ENCODE measurements at regions not wholly inside any gene's neighbourhood (a gene's known extent, or its start where the extent isn't known, plus 50 kb on each side); places are given as distances from the start of the nearest gene placed in this dataset.
A peak's percentile ranks its signal among the peaks of the same experiment; 100 is the strongest.

DNA sequence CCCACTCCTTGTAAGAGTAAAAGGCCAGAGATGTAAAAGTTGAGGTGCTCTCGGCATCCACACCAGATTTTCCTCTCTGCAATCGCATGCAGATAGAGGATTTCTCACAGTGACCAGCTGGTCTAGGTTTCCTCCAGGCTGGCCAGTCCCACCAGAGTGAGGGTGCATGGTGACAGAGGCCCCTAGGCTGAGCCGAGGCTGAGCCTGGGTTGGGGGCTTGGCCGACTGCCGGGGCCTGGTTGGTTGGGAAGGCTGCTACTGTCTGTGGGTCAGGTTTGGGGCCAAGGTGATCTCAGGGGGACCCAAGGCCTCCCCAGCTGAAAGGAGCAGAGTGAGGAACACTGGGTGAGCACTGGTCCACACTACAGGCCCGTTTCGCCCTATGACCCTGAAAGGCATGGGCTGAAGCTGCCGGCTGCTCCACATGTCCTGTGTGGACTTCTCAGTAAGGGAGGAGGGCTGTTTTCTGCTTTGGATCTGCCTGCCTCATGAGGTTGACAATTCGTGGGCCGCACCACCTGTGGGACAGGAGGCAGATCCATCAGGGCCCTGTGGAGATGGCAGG lies 400.8 kb upstream of the IRX4 start:
- Histone ChIP-seq H3K27ac (no peak overlapping the region), H3K36me3 (no peaks in the 10 kb centered on the region), H3K27me3 (no peaks in the 10 kb centered on the region), H3K4me1 (no peaks in the 10 kb centered on the region), H3K9me3 (no peaks in the 10 kb centered on the region), H3K4me3 (no peak overlapping the region)
- TF ChIP-seq, protein P1, sequence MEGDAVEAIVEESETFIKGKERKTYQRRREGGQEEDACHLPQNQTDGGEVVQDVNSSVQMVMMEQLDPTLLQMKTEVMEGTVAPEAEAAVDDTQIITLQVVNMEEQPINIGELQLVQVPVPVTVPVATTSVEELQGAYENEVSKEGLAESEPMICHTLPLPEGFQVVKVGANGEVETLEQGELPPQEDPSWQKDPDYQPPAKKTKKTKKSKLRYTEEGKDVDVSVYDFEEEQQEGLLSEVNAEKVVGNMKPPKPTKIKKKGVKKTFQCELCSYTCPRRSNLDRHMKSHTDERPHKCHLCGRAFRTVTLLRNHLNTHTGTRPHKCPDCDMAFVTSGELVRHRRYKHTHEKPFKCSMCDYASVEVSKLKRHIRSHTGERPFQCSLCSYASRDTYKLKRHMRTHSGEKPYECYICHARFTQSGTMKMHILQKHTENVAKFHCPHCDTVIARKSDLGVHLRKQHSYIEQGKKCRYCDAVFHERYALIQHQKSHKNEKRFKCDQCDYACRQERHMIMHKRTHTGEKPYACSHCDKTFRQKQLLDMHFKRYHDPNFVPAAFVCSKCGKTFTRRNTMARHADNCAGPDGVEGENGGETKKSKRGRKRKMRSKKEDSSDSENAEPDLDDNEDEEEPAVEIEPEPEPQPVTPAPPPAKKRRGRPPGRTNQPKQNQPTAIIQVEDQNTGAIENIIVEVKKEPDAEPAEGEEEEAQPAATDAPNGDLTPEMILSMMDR (IDR thresholded peaks at IDR 0.05): no peak
- intact Hi-C loops (cut with DNase I; ENCODE audit: low total_unique reads): no loop called here
- DNase-seq: no peak

DNA sequence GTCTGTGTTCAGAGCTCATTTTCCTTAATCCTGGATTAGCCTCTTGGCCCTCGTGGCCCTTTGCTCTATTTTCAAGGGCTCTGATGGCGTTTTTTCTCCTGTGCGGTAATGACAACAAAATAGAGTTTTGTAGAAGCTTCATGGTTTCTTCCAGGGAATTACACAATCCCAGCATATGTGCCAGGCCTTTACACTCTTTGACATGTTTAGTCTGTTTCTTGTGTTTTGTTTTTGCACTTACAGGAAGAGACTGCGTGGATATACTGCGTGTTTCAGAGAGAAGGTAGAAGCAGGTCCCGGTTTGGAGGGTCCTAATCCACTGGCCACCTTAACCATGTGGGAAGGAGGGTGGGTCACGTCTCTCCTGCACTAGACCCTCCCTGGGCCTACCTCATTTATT lies 400.2 kb upstream of the IRX4 start:
- Histone ChIP-seq H3K27me3 (no peaks in the 10 kb centered on the region), H3K36me3 (no peaks in the 10 kb centered on the region), H3K4me1 (no peaks in the 10 kb centered on the region), H3K27ac (no peak overlapping the region), H3K9me3 (no peaks in the 10 kb centered on the region), H3K4me3 (no peak overlapping the region)
- intact Hi-C loops (cut with DNase I; ENCODE audit: low total_unique reads): no loop called here
- DNase-seq: no peak
- TF ChIP-seq, protein P1 (IDR thresholded peaks at IDR 0.05): no peak

DNA sequence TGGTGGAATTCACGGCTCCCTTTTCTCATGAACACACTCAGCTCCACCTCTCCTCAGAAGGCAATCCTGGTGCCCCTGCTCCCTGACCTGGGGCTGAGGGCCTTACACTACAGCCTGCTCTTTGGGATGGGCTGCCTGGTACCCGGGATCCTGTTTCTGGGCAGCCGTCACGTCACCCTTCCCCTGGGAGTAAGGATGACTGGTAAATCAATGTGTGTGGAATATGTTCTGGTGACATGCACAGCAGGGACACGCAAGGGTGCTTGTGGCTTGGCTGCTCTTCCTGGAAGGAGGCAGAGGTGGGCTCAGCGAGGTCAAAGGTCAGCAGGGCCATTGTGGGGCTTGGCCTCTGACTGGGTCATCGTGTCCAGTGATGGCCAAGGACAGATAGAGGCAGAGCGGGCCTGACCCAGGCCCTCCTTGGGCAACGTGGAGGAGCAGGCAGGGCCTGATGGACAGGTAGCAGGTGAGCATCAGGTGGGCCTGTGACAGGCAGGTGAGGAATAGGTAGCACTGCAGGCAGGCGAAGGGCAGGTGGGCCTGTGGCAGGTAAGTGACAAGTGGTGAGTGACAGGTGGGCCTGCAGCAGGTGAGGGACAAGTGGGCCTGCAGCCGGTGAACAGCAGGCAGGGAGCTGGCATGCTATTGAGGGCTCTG lies 399.4 kb upstream of the IRX4 start:
- Histone ChIP-seq H3K27ac (no peak overlapping the region), H3K9me3 (no peaks in the 10 kb centered on the region), H3K4me1 (no peaks in the 10 kb centered on the region), H3K36me3 (no peaks in the 10 kb centered on the region), H3K4me3 (no peak overlapping the region), H3K27me3 (peaks cover 0 to 3% of the 10 kb centered on the region in 2 donors)
- TF ChIP-seq, protein P1 (IDR thresholded peaks at IDR 0.05): no peak
- intact Hi-C loops (cut with DNase I; ENCODE audit: low total_unique reads): no loop called here
- DNase-seq: no peak

DNA sequence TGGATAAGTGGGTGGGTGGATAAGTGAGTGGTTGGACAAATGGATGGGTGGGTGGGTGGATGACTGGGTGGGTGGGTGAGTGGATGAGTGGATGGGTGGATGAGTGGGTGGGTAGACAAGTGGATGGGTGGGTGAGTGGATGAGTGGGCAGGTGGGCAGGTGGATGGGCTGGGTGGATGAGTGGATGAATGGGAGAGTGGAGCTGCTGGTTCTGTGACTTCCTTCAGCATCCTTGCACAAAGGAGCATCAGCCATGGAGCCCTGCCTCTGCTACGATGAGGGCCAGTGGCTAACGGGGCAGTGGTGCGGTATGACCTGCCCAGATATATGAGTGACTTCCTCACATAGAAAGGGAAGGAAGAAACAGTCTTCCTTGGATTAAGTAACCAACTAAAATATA lies 398.7 kb upstream of the IRX4 start:
- peaks cover 0 to 4% of the 10 kb centered on the region in 2 donors for H3K27me3 ChIP-seq
- DNase-seq: peak in 1 of 2 donors; percentile 27

DNA sequence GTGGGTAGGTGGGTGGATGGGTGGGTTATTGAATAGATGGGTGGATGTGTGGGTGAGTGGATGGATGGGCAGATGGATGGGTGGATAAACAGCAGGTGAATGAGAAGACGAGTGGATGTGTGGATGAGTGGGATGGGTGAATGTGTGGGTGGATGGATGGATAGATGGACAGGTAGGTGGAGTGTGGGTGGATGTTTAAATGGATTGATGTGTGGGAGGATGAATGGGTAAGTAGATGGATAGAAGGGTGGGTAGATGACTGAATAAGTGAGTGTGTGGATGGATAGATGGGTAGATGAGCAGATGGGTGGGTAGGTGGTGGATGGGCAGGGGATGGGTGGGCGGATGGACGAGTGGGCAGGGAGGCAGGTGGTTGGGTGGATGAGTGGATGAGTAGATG lies 397.6 kb upstream of the IRX4 start:
- TF ChIP-seq, protein P1 (IDR thresholded peaks at IDR 0.05): no peak
- H3K36me3 ChIP-seq: no peaks in the 10 kb centered on the region
- no peak overlapping the region for H3K4me3 ChIP-seq
- H3K27ac ChIP-seq: no peak overlapping the region
- H3K4me1 ChIP-seq: no peaks in the 10 kb centered on the region
- peaks cover 0 to 4% of the 10 kb centered on the region in 2 donors for H3K27me3 ChIP-seq
- no peak for DNase-seq
- intact Hi-C loops (cut with DNase I; ENCODE audit: low total_unique reads): no loop called here
- no peaks in the 10 kb centered on the region for H3K9me3 ChIP-seq

More for the DNA sequence above, 398.7 kb upstream of the IRX4 start:
- H3K36me3 ChIP-seq: no peaks in the 10 kb centered on the region
- no peak overlapping the region for H3K4me3 ChIP-seq
- H3K4me1 ChIP-seq: no peaks in the 10 kb centered on the region
- no peak overlapping the region for H3K27ac ChIP-seq
- H3K9me3 ChIP-seq: no peaks in the 10 kb centered on the region
- intact Hi-C loops (cut with DNase I; ENCODE audit: low total_unique reads): no loop called here
- TF ChIP-seq, protein P1 (IDR thresholded peaks at IDR 0.05): no peak

Data from tibial artery (tissue), 4 donors.